ENCODE measurements at regions not wholly inside any gene's neighbourhood (a gene's known extent, or its start where the extent isn't known, plus 50 kb on each side); places are given as distances from the start of the nearest gene placed in this dataset.

GRCh38 chr14:101334656-101335055 lies 226.6 kb upstream of the DIO3 start (continued):
- TF ChIP-seq ARID5B (CRISPR knock-in tag; IDR thresholded peaks at IDR 0.05) (peak; percentile 29; the same call in 1 of the 2 replicates), FOXO4 (CRISPR knock-in tag; conservative IDR thresholded peaks at IDR 0.05) (0 out of 2 replicates have a peak, but pooled peaks have one; percentile 68), HES4 (CRISPR knock-in tag; IDR thresholded peaks at IDR 0.05; ENCODE audit: borderline replicate concordance) (0 out of 2 replicates have a peak, but pooled peaks have one; percentile 16), ZNF331 (CRISPR knock-in tag; IDR thresholded peaks at IDR 0.05) (0 out of 2 replicates have a peak, but pooled peaks have one; percentile 22)

GRCh38 chr14:101335061-101335661 lies 226.1 kb upstream of the DIO3 start:
- Histone ChIP-seq H2AFZ (ENCODE audit: low read length) (no peak overlapping the region), H3K27me3 (ENCODE audit: control insufficient read depth in 1 of 2, insufficient read depth in 2 of 2, low read length in 2 of 2) (0 out of 5 replicates have a peak, but pooled peaks cover 0 to under 1% of the 10 kb centered on the region in 2 experiments), H3K4me1 (ENCODE audit: insufficient read depth, low read length) (peaks cover 71% of the 10 kb centered on the region), H3K9ac (ENCODE audit: insufficient read depth, low read depth, low read length) (peak overlapping the region; percentile 31), H3K9me3 (ENCODE audit: low read length) (no peaks in the 10 kb centered on the region), H3K36me3 (replicated peaks in 1 of 2; ENCODE audit: control insufficient read depth in 1 of 2, insufficient read depth in 2 of 2, low read length in 2 of 2) (no peaks in the 10 kb centered on the region), H3K4me3 (replicated peaks in 1 of 3; ENCODE audit: insufficient read depth in 1 of 3, low read depth in 2 of 3, low read length in 3 of 3) (peak overlapping the region; percentile 19 to 56 (median 26); a peak in 5 of 6 replicates), H4K20me1 (ENCODE audit: insufficient read depth, low read length) (no peaks in the 10 kb centered on the region), H3K27ac (ENCODE audit: extremely low read length, insufficient read depth, low read length) (peak overlapping the region; percentile 77), H3K4me2 (ENCODE audit: low read depth, low read length) (peak overlapping the region; percentile 90), H3K79me2 (ENCODE audit: insufficient read depth, low read length) (no peaks in the 10 kb centered on the region)
- peak; percentile 87 for DNase-seq (ENCODE audit: low spot score)
- CTCF ChIA-PET (ENCODE audit: low intra/inter-chr PET ratio, low total read pairs): no interaction called here
- FAIRE-seq: peak; percentile 89
- peak; percentile 75 for ATAC-seq
- BruUV-seq (replicated peaks): no TSS peak
- in situ Hi-C loops (cut with HindIII; ENCODE audit: extremely low pct_ligation_motif_present, low pct_unique_long_range_greater_than_20kb) (no loop called here), intact Hi-C loops (cut with micrococcal nuclease; ENCODE audit: unreplicated experiment) (loop anchor here (2.0 kb wide), 1 partner anchor 46 kb away; no protein-coding TSS in a partner anchor)
- WGBS (ENCODE audit: low lambda C conversion rate): 0% methylated on average over 8 of the region's 13 CpGs
- POLR2A ChIA-PET: interaction anchor here (0.8 to 4.2 kb wide), 5 partner anchors 8 to 519 kb away, joined by 3 to 70 read pairs (median 4); no protein-coding TSS in a partner anchor
- TF ChIP-seq MLX (CRISPR knock-in tag; IDR thresholded peaks at IDR 0.05): no peak
- no peak for TF ChIP-seq ATF3 (CRISPR knock-in tag; IDR thresholded peaks at IDR 0.05)
- no peak for TF ChIP-seq ZNF737 (CRISPR knock-in tag; IDR thresholded peaks at IDR 0.05; ENCODE audit: borderline replicate concordance)
- TF ChIP-seq RBAK (CRISPR knock-in tag; IDR thresholded peaks at IDR 0.05): no peak
- no peak for TF ChIP-seq KDM4B (CRISPR knock-in tag; IDR thresholded peaks at IDR 0.05)
- 0 out of 2 replicates have a peak, but pooled peaks have one; percentile 31 for TF ChIP-seq ZNF572 (CRISPR knock-in tag; IDR thresholded peaks at IDR 0.05)
- TF ChIP-seq SP1 (IDR thresholded peaks at IDR 0.05): no peak
- no peak for TF ChIP-seq SP1 (CRISPR knock-in tag; IDR thresholded peaks at IDR 0.05)
- no peak for TF ChIP-seq MNT (IDR thresholded peaks at IDR 0.05)
- TF ChIP-seq ZNF83 (CRISPR knock-in tag; IDR thresholded peaks at IDR 0.05; ENCODE audit: borderline replicate concordance): peak; percentile 69; the same call in 1 of the 2 replicates
- no peak for TF ChIP-seq SALL2 (CRISPR knock-in tag; IDR thresholded peaks at IDR 0.05)
- no peak for TF ChIP-seq ZNF780A (CRISPR knock-in tag; IDR thresholded peaks at IDR 0.05)
